ENCODE measurements at regions not wholly inside any gene's neighbourhood (a gene's known extent, or its start where the extent isn't known, plus 50 kb on each side); places are given as distances from the start of the nearest gene placed in this dataset.

DNA sequence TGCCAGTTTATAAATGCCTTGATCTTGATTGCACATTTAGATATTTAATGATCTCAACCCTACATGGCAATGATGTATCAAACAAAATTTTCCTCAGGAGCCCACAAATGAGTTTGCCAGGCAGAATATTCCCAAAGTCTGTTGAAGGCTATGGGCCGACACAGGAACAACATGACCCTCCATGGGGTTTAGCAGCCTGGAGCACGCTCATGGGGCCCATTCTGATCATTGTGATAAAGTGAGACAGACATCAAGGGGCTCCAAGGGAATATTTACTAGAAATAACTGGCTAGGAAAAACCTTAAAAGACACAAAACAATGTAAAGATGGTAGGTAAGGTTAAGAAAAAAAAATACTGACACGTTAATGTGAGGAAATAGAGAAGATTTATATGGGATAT, 485.4 kb downstream of the PLCL1 start:
- TF ChIP-seq, protein P1, sequence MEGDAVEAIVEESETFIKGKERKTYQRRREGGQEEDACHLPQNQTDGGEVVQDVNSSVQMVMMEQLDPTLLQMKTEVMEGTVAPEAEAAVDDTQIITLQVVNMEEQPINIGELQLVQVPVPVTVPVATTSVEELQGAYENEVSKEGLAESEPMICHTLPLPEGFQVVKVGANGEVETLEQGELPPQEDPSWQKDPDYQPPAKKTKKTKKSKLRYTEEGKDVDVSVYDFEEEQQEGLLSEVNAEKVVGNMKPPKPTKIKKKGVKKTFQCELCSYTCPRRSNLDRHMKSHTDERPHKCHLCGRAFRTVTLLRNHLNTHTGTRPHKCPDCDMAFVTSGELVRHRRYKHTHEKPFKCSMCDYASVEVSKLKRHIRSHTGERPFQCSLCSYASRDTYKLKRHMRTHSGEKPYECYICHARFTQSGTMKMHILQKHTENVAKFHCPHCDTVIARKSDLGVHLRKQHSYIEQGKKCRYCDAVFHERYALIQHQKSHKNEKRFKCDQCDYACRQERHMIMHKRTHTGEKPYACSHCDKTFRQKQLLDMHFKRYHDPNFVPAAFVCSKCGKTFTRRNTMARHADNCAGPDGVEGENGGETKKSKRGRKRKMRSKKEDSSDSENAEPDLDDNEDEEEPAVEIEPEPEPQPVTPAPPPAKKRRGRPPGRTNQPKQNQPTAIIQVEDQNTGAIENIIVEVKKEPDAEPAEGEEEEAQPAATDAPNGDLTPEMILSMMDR (IDR thresholded peaks at IDR 0.05; ENCODE audit: low read depth, low read length) = no peak
- no peak for DNase-seq (ENCODE audit: extremely low read depth, low read depth)

DNA sequence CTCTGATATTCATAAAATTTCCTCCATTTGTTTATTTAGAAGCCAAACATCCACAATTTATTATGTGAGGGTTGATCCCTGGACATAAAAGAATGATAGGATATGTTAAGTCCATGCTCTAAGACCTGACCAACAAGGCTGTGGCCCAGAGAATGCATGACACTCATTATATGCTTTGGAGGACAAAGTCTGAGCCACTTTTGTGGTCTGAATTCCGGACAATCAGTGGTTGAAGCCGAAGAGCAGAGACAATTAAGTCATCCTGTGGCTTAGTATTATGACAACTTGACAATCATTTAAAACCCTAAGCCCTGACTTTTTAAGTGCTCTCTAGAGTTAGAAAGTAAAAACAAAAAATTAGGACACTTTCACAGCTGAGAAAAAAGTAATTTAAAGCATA, 483.3 kb downstream of the PLCL1 start:
- TF ChIP-seq, protein P1 (IDR thresholded peaks at IDR 0.05; ENCODE audit: low read depth, low read length) = no peak
- no peak for DNase-seq (ENCODE audit: extremely low read depth, low read depth)

DNA sequence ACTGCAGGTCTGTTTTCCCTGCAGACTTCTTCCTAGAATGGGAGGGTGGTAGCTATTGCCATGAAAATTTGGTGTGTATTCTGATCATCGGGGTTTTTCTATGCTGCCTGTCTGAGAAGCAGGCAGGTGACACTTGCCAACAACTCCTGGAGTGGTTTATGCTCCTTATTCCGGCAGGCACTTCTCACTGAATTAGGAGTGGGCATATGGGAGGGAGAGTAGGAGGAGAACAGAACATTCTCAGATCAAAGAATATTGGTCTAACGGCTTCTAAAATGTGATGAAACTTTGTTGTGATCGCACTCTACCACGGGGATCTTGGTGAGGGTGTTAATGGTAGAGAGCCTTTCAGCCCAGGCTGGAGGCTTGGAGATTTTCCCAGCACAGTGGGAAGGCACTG, 480.8 kb downstream of the PLCL1 start:
- TF ChIP-seq, protein P1 (IDR thresholded peaks at IDR 0.05; ENCODE audit: low read depth, low read length) = no peak

DNA sequence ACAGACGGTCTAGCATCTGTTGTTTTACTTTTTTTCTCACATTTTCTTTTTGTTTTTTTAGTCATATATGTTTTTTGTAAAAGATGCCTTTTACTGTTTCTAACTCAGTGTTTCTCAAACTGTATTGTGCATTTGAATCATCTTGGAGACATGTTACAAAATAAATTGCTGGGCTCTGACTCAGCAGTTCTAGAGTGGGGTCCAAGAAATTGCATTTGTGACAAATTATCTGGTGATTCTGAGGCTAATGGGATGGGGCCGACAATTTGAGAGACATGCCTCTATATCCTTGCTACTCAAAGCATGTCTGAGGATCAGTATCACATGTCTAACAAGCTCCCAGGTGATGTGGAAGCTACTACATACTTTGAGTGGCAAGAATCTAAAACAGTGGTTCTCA, 478.8 kb downstream of the PLCL1 start:
- TF ChIP-seq, protein P1 (IDR thresholded peaks at IDR 0.05; ENCODE audit: low read depth, low read length) = no peak
- no peak for DNase-seq (ENCODE audit: extremely low read depth, low read depth)

More for the DNA sequence above, 480.8 kb downstream of the PLCL1 start:
- no peak for DNase-seq (ENCODE audit: extremely low read depth, low read depth)

DNA sequence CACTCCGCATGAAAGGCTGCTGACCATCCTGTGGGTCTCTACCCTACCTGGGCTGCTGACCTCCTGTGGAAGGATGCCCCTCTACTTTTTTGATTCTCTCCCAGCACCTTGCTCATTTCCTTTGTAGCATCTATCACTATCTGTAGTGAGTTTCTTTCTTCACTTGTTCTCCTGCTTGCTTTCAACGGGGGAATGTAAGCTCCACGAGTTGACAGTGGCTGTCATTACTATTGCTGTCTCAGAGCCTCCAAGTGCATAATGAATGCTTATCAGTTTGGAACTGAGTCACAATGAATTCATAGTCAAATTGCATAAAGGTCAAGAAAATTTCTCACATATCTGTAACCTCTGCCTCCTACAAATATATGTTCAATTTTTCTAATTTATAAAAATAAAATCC, 477.7 kb downstream of the PLCL1 start:
- TF ChIP-seq, protein P1 (IDR thresholded peaks at IDR 0.05; ENCODE audit: low read depth, low read length) = no peak
- no peak for DNase-seq (ENCODE audit: extremely low read depth, low read depth)

DNA sequence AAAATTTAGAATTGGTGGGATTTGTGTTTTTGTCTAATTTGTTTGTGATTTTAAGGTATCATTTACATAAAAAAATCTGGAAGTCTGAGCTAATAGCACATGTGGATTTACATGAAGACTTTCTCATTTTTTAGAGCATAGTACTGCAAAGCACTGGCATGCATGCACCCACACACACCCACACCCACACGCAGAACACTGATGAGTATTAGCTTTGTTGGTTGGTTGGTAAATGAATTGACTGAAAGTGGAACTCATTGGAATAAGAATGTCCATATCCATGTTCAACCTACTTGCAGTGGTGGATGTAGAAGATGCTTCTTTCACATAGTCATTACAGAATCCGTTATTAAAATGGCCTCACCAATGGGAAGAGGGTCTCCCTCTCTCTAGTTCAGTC, 475.8 kb downstream of the PLCL1 start:
- DNase-seq (ENCODE audit: extremely low read depth, low read depth) = no peak
- TF ChIP-seq, protein P1 (IDR thresholded peaks at IDR 0.05; ENCODE audit: low read depth, low read length) = no peak

DNA sequence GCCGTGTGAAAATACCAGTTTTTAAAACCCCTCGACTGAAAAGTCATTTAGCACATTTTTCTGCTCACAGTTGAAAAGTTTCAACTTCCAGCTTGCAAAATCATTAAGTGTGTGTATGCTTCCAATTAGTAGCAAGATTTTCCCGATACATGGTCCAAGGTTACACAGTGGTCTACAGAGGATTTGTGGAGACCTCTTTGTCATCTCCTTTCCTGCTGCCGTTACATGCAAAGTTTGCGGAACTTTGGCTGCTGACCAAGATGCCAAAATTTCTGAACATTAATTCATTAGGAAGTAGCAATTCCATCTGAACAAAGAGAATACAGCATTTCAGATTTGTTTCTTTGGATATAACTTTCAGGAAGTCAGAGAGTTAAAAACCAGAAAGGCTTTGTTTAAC, 474.6 kb downstream of the PLCL1 start:
- no peak for DNase-seq (ENCODE audit: extremely low read depth, low read depth)
- TF ChIP-seq, protein P1 (IDR thresholded peaks at IDR 0.05; ENCODE audit: low read depth, low read length) = no peak
